Spleen (tissue), 11 donors: ENCODE measurements at regions not wholly inside any gene's neighbourhood (a gene's known extent, or its start where the extent isn't known, plus 50 kb on each side); places are given as distances from the start of the nearest gene placed in this dataset.

Experiments
- DNase-seq: peaks from one replicate; pipeline ENCODE4 v3.0.0-alpha.2; 2020
- H3K27ac ChIP-seq, 8 donors: fragments of 200-600 bp; sonication (generic) in 7 of 8; 1 replicate in 4 of 8; 2 replicates in 4 of 8; pipeline versions ENCODE4 v1.5.0 to v1.8.0; 2016 to 2021; ENCODE audit warnings: inconsistent platforms in 4 of 8, mild to moderate bottlenecking in 4 of 8, moderate library complexity in 1 of 8
- H3K27me3 ChIP-seq, 7 donors: fragments of 200-600 bp; sonication (generic) in 6 of 7; replicated peaks in 1 of 7; 1 replicate in 4 of 7; 2 replicates in 3 of 7; pipeline versions ENCODE4 v1.5.0 to v1.8.0; 2016 to 2021; ENCODE audit warnings: inconsistent platforms in 3 of 7, mild to moderate bottlenecking in 1 of 7
- H3K36me3 ChIP-seq, 6 donors: fragments of 200-600 bp; sonication (generic) in 5 of 6; 1 replicate in 4 of 6; 2 replicates in 2 of 6; pipeline versions ENCODE4 v1.5.0 to v1.8.0; 2016 to 2021; ENCODE audit warnings: inconsistent platforms in 2 of 6
- H3K4me1 ChIP-seq, 6 donors: fragments of 200-600 bp; sonication (generic) in 5 of 6; 1 replicate in 3 of 6; 2 replicates in 3 of 6; pipeline versions ENCODE4 v1.5.0 to v1.8.0; 2016 to 2021; ENCODE audit warnings: inconsistent platforms in 3 of 6
- H3K4me3 ChIP-seq, 8 donors: fragments of 200-600 bp; sonication (generic) in 7 of 8; 1 replicate in 4 of 8; 2 replicates in 4 of 8; pipeline versions ENCODE4 v1.5.0 to v1.8.0; 2016 to 2021; ENCODE audit warnings: inconsistent platforms in 4 of 8, mild to moderate bottlenecking in 4 of 8, moderate library complexity in 2 of 8
- H3K9me3 ChIP-seq, 8 donors: fragments of 200-600 bp; sonication (generic) in 7 of 8; 1 replicate in 4 of 8; 2 replicates in 4 of 8; pipeline versions ENCODE4 v1.5.0 to v1.8.0; 2016 to 2021; ENCODE audit warnings: inconsistent platforms in 4 of 8
- CTCF ChIP-seq, 11 experiments: fragments of 200-600 bp in 7 of 11; fragments of 450-650 bp in 4 of 11; sonication (generic) in 4 of 11; IDR thresholded peaks in 8 of 11; conservative IDR thresholded peaks in 3 of 11; 1 replicate in 7 of 11; 2 replicates in 4 of 11; pipeline versions ENCODE4 v1.4.0 to v1.8.0; 2016 to 2021; ENCODE audit warnings: antibody characterized with exemption in 11 of 11, inconsistent platforms in 4 of 11, mild to moderate bottlenecking in 1 of 11
- POLR2A ChIP-seq, 3 donors: fragments of 450-650 bp; IDR thresholded peaks; one replicate each; pipeline ENCODE4 v1.5.1; 2017; ENCODE audit warnings: antibody characterized with exemption in 3 of 3, mild to moderate bottlenecking in 1 of 3
- POLR2AphosphoS5 ChIP-seq, 3 donors: sonication (generic); formaldehyde crosslinking; IDR thresholded peaks; one replicate each; pipeline ENCODE4 v1.5.1; 2017; ENCODE audit warnings: antibody characterized with exemption in 3 of 3
- WGBS, 5 donors: extraction: QIAGEN DNeasy Blood & Tissue Kit in 3 of 5; methylation state at CpG; one replicate each; pipeline versions ENCODE4 v1.1.5 to v1.1.7; 2013 to 2018; 5-methylcytosine and 5-hydroxymethylcytosine counted together
- intact Hi-C: fragments of 100-400 bp; cut with DNase I; formaldehyde crosslinking; loops from one replicate; pipeline ENCODE4 v1.15.0; 2023; ENCODE audit warnings: low total_unique reads
- donor health status: healthy with polysubstance abuse.
- donor health status: DM: no; HTN: no; CAD: no; lungs with moderate emphysema.
- donor health status: DM: no; HTN: no; CAD: no.
- donor health status: Bipolar disorder and iron deficiency.
- donor health status: healthy.
- donor health status: DM: no; HTN: no; CAD: no.
- donor health status: DM: yes; HTN: yes; CAD: no.

GRCh38 chr1:182263706-182264105 is 127.9 kb downstream of the GLUL start:
- 69 to 90% (median 78%) methylated on average over 1 of the region's 1 CpG for WGBS, 5 donors
- H3K27me3 ChIP-seq = no peaks in the 10 kb centered on the region
- no peak for TF ChIP-seq POLR2A (IDR thresholded peaks at IDR 0.05)
- no peak for TF ChIP-seq POLR2AphosphoS5 (IDR thresholded peaks at IDR 0.05)
- TF ChIP-seq CTCF (IDR thresholded peaks at IDR 0.05 in 8 of 11, conservative IDR thresholded peaks at IDR 0.05 in 3 of 11) = no peak

GRCh38 chr1:182262425-182262824 is 129.2 kb downstream of the GLUL start:
- Histone ChIP-seq H3K36me3 (no peaks in the 10 kb centered on the region), H3K27me3 (no peaks in the 10 kb centered on the region), H3K27ac (no peak overlapping the region), H3K4me3 (no peak overlapping the region), H3K9me3 (no peaks in the 10 kb centered on the region), H3K4me1 (peaks cover 5 to 35% (median 23%) of the 10 kb centered on the region in 6 donors)
- DNase-seq = no peak
- intact Hi-C loops = no loop called here
- TF ChIP-seq POLR2A (IDR thresholded peaks at IDR 0.05) = no peak
- no peak for TF ChIP-seq POLR2AphosphoS5 (IDR thresholded peaks at IDR 0.05)
- TF ChIP-seq CTCF (IDR thresholded peaks at IDR 0.05 in 8 of 11, conservative IDR thresholded peaks at IDR 0.05 in 3 of 11) = no peak
- WGBS, 5 donors = 31 to 56% (median 36%) methylated on average over 1 of the region's 1 CpG

More at GRCh38 chr1:182263706-182264105, 127.9 kb downstream of the GLUL start:
- peaks cover 5 to 34% (median 19%) of the 10 kb centered on the region in 6 donors for H3K4me1 ChIP-seq
- H3K4me3 ChIP-seq = no peak overlapping the region
- no peaks in the 10 kb centered on the region for H3K36me3 ChIP-seq
- intact Hi-C loops = no loop called here
- no peak for DNase-seq
- H3K27ac ChIP-seq = no peak overlapping the region
- H3K9me3 ChIP-seq = no peaks in the 10 kb centered on the region

GRCh38 chr1:182261655-182262054 is 129.9 kb downstream of the GLUL start:
- Histone ChIP-seq H3K27ac (no peak overlapping the region), H3K4me3 (no peak overlapping the region), H3K36me3 (no peaks in the 10 kb centered on the region), H3K27me3 (no peaks in the 10 kb centered on the region), H3K4me1 (peaks cover 5 to 35% (median 23%) of the 10 kb centered on the region in 6 donors), H3K9me3 (no peaks in the 10 kb centered on the region)
- no peak for DNase-seq
- 78 to 89% (median 81%) methylated on average over 1 of the region's 1 CpG for WGBS, 5 donors
- TF ChIP-seq POLR2A (IDR thresholded peaks at IDR 0.05) (no peak), CTCF (IDR thresholded peaks at IDR 0.05 in 8 of 11, conservative IDR thresholded peaks at IDR 0.05 in 3 of 11) (no peak)
- intact Hi-C loops = no loop called here

GRCh38 chr1:182260516-182260915 is 131.1 kb downstream of the GLUL start:
- H3K27me3 ChIP-seq = no peaks in the 10 kb centered on the region
- no peak for DNase-seq
- peak overlapping the region in 5 of 8 donors; percentile 67 to 91 (median 84) for H3K27ac ChIP-seq
- WGBS, 5 donors = 83 to 97% (median 94%) methylated on average over 4 of the region's 4 CpGs
- H3K36me3 ChIP-seq = no peaks in the 10 kb centered on the region
- no peaks in the 10 kb centered on the region for H3K9me3 ChIP-seq
- TF ChIP-seq POLR2AphosphoS5 (IDR thresholded peaks at IDR 0.05) = no peak
- TF ChIP-seq CTCF (IDR thresholded peaks at IDR 0.05 in 8 of 11, conservative IDR thresholded peaks at IDR 0.05 in 3 of 11) = no peak
- TF ChIP-seq POLR2A (IDR thresholded peaks at IDR 0.05) = no peak
- intact Hi-C loops = no loop called here
- H3K4me1 ChIP-seq = peaks cover 5 to 35% (median 23%) of the 10 kb centered on the region in 6 donors
- no peak overlapping the region for H3K4me3 ChIP-seq
